NCI-H2227 (cell line): ENCODE measurements at regions not wholly inside any gene's neighbourhood (a gene's known extent, or its start where the extent isn't known, plus 50 kb on each side); places are given as distances from the start of the nearest gene placed in this dataset.

ENCODE experiments used
- DNase-seq: peaks from one replicate; lab custom pipeline; 2025; ENCODE audit not compliant: unreplicated experiment; lab: John Stamatoyannopoulos, UW

DNA sequence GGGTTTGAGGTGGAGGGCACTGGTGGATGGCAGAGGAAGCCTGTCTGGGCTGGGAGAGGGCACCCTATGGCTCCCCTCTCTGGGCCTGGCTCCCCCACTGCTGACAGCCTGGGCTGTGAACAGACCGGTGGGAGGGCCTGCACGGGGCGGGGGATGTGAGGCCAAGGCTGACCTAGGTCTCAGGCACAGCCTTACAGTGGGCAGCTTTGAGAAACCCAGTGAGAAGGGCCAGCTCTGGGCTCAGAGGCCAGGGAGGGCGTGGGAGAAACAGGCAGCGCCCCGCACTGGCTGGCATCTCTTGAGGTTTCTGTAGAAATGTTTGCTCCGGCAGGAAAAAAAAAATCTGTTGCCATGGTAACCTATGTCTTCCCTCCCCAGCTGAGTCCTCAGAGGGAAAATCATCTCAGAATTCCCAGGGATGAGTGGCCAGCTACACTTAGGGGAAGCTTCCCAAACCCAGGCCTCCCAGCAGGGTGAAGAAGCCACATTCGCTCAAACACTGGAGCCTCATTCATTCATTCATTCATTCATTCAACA is 71.7 kb upstream of the TAF1B start:
- DNase-seq: peak; percentile 82

DNA sequence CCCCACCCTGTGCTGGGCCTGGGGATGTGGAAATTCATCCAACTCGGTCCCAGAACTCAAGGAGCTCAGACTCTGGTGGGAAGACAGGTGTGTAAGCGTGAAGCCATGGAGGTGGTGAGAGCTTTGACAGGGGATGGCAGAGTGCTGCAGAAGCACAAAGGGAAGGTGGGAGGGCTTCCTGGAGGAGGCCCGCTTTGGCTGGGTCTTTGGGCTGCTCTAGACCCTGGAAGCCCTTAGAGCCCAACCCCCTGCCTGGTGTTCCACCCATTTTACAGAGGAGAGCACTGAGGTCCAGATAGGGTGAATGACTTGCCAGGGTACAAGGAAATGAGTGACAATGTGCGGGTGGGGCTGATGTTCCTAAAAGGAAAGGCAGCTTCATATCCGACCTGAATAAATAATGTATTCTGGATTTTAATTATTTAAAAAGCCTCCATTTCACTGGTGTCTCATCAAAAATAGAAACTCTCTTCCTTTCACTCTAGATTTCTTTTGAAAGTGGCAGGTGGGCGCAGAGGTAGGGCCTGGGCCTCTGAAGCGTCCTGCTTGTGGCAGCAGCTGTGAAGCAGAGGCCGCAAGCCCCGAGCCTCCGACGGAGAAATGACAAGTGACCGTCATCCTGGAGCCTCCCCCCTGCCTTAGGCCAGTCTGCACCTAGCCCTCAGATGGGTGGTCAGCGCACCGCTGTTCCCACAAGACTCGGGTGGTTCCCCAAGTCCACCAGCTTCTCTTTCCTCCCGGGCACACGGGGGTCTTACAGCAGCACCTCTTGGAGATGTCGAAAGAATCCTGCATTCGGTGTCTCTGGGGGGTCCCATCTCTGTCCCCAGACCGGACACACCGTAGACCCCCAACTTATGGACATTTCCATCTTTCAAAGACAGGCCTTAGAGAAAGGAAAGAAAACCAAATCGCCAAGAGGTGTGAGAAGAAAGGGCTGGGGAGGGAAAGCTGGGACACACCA is 71.0 kb upstream of the TAF1B start:
- no peak for DNase-seq

DNA sequence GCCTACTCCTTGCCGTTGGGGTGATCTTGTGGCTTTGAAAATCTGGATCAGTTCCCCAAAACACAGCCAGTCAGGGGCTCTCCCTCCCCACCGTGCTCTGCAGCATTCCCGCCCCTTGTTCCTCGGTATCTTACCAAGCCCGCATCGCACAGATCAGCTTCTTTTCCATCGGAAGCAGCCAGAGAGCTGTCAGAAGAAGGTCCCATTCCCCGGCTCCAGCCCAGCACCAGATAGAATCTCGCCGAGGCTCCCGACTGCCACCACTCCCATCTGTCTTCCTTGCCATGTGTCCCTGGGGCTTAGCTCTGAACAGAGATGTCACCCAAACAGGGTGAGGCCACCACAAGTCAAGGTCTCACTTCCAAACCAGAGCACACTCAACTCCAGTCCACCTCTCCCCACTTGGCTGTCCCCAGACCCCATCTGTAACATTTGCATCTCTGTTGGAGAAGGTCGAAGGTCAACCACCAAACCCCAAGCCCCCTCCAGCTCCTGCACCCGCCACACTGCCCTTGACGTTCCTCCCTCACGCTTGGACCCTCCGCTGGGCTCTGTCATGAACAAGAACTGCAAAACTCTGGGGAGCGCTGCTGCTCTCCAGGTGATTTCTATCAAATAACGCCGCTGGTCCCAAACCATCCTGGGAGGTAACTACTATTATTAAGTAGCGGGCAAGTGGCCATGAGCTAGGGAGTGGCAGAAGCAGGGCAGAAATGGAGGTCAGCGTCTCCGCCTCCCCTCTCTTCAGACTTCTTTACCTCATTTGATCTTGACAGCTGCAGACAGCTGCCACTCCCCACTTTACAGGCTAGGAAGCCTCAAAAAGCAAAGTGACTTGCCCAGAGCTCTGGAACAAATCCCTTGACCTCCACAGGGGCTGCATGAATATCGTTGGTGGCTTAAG is 70.0 kb upstream of the TAF1B start:
- peak; percentile 84 for DNase-seq

DNA sequence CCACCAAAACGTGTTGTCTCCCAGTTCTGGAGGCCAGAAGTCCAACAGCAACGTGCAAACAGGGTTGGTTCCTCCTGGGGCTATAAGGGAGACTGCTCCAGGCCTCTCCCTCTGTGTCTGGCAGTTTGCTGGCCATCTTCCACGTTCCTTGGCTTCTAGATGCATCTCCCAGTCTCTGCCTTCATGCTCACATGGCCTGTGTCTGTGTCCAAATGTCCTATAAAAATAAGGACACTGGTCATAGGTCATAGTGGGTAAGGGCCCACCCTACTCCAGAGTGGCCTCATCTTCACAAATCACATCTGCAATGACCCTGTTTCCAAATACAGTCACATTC is 69.4 kb upstream of the TAF1B start:
- DNase-seq: no peak

DNA sequence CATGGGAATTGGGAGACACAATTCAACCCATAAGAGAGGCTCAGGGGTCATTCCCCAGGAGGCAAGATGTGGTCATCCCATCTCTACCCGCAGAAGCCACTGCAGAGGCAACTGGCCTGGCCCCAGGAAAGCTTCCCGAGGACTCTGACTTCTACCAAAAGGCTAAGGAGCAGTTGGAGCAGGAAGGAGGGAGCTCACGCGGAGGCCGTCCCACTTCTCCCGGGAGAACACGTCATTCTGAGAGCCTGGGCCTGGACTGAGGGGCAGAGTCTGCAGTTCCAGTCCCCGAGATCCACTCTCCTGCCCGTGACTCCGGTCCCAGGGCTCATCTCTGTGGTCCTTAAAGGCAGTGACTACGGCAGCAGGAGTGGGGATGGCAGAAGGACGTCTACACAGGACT is 69.0 kb upstream of the TAF1B start:
- DNase-seq: no peak

DNA sequence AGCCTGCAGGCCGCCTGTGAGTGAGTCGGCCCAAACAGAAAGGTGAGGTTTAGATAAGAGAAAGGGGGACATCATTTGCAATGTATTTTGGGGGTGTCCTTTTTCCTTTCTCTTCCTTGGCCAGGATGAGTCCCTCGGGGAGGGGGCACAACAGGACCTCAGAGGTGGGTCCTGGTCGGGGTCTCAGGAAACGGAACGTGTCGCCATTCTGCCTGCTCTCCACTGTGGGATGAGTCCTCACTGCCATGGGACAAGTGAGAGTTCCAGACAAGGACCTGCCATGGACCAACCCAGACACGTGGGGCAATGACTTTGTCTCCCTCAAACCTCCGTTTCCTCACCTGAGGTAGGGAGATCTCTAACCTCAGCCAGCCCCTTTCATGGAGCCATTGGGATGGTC is 67.9 kb upstream of the TAF1B start:
- no peak for DNase-seq

DNA sequence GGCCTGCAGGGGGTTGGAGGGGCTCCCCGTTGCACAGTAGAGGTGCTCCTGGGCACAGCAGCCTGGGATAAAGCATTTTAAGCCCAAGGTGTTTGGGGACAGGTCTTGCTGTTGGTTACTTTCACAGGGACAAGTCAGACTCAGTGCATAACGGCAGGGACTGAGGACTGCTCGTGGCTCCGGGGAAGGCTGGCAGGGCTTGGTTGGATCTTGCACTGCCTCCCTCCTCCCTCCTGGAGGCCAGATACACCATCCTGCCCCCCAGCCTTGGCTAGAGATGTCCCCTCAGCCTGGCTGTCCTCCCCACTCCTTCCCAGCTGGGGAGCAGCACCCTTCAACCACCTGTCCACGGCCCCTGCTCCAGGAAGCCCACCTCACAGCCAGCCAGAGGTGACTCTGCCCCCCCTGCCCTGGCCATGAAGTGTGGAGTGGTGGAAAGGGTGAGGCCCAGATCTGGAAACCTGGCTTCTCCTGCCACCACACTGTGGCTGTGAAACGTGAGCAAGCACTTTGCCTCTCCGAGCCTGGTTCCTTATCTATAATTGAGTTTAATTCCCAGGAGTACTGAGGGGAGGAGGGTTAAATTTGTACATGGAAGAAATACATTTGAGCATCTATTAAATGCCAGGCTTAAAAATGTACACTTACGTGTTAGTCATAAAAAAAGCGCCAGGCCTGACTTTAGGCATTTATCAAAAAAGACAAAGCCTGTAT is 67.1 kb upstream of the TAF1B start:
- no peak for DNase-seq

DNA sequence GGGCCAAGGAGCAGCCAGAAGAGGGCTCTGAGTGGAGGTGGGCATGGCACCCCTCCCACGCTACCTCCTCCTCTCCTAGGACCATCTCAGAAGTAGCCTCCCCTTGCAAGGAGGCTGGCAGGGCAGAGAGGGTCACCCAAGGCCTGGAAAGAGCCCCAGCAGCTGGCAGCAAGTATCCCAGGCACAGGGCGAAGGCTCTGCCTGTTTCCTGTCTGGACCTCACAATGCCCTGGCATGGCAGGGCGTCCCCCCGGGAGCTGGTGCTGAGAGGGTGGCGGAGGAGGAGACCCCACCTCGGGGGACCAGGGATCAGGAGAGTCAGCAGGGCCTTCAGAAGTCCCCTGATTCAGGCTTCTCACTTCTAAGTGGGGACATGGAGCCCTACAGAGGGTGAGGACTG is 66.2 kb upstream of the TAF1B start:
- DNase-seq: no peak

DNA sequence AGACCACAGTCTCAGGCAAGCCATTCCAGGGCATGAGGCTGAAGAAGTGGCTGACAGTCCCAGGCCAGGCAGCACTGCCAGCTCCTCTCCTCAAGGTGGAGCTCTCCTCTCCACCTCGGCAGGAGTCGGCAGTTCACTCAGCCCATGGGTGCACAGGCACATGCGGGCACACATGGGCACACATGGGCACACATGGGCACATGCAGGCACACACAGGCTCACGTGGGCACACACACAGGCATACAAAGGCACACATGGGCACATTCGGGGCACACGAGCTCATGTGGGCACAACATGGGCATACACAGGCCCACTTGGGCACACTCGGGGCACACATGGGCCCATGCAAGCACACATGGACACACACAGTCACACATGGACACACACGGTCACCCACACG is 65.3 kb upstream of the TAF1B start:
- no peak for DNase-seq

DNA sequence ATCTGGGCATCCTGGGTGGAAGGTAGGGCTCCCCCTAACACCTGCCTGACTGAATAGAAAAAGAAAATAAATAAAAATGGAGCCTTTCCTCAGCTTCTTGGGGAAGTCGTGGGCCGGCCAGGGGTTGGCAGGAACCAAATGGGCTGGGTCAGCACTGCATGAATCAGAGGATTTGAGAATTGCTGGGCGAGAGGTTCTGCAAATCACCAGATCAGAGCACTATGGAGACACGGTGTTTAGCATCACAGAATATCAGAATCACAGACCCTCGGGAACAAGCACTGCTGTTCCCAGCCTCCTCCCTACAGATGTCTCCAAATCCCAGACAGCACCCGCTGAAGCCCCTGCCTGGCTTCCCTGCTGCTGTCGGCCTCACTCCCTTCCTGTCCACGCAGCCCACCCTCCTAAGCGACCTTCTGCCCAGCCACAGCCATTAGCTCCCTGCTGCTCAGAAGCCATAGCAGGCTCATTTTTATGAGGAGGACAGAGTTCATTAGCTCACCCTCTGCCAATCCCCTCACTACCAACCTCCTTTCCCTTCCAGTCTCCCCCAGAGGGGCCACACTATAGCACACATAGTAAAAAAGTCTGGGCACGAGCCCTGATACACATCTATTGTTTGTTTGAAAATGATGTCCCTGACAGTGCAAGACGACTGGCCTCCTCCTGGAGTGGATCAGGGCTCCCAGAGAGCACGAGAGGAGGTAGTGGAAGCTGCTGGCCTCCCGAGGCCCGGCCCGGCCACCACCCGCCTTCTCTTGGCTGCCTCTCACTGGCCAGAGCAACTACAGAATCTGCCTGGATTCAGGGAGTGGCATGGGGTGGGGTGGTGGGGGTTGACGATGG is 64.6 kb upstream of the TAF1B start:
- DNase-seq: no peak

DNA sequence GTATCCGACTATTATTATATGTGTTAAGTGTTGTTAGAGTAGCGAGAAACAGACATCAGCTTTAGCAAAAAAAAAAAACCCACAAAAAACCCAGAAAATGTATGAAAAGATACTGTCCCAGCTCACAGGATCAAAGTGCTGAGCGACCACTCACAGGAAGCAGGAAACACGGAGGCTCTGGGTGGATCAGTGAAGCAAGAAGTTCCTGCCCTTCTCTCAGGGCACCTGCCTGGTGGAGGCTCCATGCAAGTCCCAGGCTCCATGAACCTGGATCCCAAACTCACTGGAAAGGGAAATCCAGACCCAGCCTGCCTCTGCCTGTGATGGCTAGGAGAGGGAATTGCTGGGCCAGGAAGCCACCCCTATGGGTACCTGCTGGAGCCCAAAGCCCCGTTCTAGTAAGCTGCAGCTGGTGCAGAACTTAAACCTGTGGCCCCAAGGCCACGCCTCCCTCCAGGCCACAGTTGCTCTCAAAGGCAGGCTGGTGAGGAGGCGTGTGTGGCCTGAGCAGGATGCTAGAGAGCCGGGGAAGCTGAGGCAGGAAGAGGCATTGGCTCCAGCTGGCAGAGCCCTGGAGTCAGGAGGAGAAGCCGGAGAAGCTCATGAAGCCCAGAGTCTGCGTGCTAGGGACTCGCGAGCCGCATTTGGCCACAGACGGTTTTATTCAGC is 63.5 kb upstream of the TAF1B start:
- no peak for DNase-seq

DNA sequence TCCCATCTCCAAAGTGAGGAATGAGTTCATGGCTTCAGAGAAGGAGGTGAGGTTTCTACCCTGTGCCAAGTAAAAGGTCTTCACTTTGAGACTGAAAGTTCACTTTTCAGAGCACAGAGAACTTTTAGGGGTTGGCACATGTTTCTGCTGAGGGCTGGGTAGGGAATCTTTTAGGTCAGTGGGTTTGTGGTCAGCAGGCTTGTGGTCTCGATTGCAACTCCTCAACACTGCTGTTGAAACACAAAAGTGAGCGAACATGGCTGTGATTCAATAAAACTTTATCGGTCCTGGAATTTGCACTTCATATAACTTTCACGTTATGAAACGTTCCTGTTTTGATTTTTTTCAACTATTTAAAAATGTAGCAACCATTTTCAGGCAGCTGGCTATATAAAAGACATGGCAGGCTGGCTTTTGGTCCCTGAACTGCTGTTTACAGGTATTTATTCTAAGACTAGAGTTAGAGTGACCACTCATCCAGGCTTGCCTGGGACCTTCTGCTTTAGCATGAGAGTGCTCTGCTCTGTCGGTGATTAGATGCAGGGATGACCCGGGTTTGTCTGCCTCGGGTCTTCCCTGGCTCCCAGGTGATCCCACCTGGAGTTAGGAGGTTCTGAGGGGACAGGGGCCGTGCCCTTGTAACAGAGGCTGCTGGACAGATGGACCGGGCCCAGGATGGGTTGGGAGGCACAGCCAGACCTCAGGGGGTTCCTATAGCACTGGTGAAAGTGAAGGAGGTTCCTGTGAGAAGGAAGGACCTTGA is 62.7 kb upstream of the TAF1B start:
- DNase-seq: no peak

DNA sequence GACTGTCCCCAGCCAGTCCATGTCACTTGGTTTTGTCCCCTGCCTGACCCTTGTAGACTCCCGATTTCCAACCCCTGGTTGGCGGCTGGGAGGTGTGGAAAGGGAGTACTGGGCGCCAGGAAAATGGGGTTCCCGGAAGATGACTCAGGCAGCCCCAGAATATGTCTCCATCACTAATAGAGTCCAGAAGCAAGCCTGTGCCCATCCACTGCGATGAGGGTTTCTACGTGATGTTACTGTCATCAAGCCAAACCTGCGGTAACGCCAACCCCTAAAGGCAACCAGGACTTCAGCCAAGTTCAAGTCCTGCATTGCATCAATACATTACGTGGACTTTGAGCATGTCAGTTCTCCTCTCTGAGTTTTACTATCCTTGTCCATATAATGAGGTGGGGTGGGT is 62.0 kb upstream of the TAF1B start:
- no peak for DNase-seq

DNA sequence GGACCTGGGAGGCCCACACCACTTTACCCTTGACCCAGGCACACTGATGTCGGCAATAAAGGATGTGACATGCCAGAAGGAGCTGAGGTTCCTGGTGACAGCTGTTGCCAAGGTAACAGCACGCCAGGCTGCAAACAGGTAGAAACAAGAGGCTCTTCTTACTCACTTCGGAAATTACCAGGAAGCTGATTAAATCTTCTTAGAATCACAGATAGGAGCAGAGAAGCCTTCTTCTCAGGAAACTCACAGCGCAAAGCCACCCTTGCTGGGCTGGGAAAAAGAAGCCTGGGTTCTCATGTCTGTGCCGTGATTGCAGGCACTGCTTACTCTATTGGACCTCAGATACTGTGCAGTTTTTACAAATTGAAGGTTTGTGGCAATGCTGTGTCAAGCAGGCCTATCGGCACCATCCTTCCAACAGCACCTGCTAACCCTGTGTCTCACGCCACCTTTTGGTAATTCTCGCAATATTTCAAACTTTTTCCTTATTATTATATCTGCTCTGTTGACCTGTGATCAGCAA is 61.0 kb upstream of the TAF1B start:
- DNase-seq: peak; percentile 52

DNA sequence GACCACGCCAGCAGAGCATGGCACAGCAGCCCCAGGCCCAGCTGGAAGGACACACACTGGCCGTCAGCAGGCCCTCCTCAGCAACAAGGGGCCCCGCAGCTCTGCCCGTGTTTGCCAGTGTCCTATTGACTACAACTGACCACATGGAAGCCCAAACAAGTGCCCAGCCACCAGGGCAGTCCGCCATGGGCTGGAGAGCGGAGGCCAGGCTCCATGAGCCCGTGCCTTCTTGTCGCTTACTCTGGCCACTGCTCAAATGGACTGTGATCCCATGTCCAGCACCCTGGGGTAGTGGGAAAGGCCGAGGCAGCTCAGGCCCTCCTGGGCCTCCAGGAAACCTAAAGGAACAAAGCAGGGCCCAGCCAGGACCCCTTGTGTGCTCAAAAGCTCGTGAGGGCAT is 53.9 kb upstream of the TAF1B start:
- DNase-seq: no peak

DNA sequence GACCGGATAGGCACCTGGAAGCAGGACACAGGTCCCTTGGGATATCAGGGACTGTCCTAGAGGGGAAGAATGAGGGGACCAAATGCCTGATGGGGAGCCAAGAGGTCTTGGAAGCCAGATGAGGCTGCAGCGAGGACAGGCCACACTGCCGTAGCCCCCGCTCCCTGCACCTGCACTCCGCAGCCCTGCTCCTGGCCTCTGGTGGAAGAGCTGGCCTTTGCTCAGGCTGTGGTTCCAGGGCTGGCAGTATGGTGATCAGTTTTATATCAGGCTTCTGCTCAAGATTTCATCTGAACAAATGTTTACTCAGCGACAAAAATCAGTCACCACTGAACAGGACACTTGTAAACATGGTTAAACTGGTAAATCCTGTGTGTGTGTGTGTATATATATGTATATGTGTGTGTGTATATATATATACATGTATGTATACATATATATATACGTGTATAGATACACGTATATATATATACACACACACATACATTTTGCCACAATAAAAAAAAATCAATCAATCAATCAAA is 52.5 kb upstream of the TAF1B start:
- no peak for DNase-seq

DNA sequence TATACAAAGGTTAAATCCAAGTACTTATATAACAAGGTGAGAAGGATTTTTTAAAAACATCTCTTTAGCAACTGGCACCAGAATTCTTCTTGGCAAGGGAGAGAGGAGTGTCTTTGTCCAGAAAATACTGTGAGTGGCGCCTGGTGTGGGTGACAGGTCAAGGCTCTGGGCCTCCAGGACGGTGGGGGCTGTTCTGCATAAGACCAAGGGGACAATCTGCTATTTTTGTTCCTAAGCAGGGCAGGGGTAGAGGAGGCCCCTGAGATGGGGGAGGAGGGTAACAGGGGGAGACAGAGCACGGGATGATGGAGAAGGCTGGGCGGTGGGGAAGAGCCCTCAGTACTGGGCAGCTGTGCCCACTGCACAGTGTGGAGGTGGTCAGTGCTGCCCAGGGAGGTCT is 51.6 kb upstream of the TAF1B start:
- DNase-seq: no peak

DNA sequence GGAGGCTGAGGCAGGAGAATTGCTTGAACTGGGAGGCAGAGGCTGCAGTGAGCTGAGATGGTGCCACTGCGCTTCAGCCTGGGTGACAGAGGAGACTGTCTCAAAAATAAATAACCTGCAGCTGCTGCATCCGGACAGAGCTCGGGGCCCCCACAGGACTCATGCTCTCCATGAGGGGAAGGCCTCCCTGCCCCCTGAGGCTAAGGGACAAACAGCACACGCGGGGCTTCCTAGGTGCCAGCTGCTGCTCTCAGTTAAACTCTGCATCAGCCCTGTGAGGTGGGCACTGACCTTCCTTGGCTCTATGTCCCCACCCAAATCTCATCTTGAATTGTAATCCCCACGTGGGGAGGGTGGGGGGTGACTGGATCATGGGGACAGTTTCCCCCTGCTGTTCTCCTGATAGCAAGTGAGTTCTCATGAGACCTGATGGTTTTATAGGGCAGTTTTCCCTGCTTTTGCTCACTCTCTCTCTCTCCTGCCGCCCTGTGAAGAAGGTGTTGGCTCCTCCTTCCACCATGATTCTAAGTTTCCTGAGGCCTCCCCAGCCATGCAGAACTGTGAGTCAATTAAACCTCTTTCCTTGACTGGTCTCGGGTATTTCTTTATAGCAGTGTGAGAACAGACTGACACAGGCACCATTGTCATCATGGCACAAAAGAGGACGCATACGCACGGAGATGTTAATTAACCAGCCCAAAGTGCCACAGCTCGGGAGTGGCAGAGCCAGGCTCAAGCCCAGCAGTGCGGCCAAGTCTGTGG is 49.9 kb upstream of the TAF1B start:
- no peak for DNase-seq
